Cardiac muscle cell (in vitro differentiated cells and primary cell): ENCODE measurements at regions not wholly inside any gene's neighbourhood (a gene's known extent, or its start where the extent isn't known, plus 50 kb on each side); places are given as distances from the start of the nearest gene placed in this dataset.
A peak's percentile ranks its signal among the peaks of the same experiment; 100 is the strongest.

Experiments
- DNase-seq, 2 donors: peaks; one replicate each; pipeline versions ENCODE4 v3.0.0 to v3.0.0-alpha.2; 2010 to 2017; ENCODE audit warnings: low read depth in 1 of 2, low spot score in 1 of 2
- H3K27ac ChIP-seq: fragments of 200-600 bp; sonication (generic); 2 replicates; pipeline ENCODE4 v1.5.1; 2016
- H3K27me3 ChIP-seq: fragments of 200-600 bp; sonication (generic); 2 replicates; pipeline ENCODE4 v1.6.0; 2016; ENCODE audit warnings: control low read depth
- H3K36me3 ChIP-seq: fragments of 200-600 bp; sonication (generic); 2 replicates; pipeline ENCODE4 v1.5.1; 2016; ENCODE audit warnings: control low read depth
- H3K4me1 ChIP-seq: fragments of 200-600 bp; sonication (generic); 2 replicates; pipeline ENCODE4 v1.8.1; 2017; ENCODE audit warnings: low read depth, mild to moderate bottlenecking, mixed run types
- H3K4me3 ChIP-seq: fragments of 200-600 bp; sonication (generic); 2 replicates; pipeline ENCODE4 v1.5.1; 2016; ENCODE audit warnings: mild to moderate bottlenecking
- H3K9me3 ChIP-seq: fragments of 200-600 bp; sonication (generic); 2 replicates; pipeline ENCODE4 v1.5.1; 2017; ENCODE audit warnings: low read depth, mild to moderate bottlenecking, control low read depth
- CTCF ChIP-seq: IDR thresholded peaks from 2 replicates; pipeline ENCODE4 v1.5.1; 2012; ENCODE audit warnings: low read depth, mild to moderate bottlenecking, low read length

- Histone ChIP-seq H3K27me3 (no peaks in the 10 kb centered on the region), H3K4me3 (no peak overlapping the region), H3K36me3 (no peaks in the 10 kb centered on the region), H3K4me1 (no peaks in the 10 kb centered on the region), H3K27ac (no peak overlapping the region), H3K9me3 (no peaks in the 10 kb centered on the region)
- TF ChIP-seq CTCF, result no peak
- no peak for DNase-seq
These were observed 127.5 kb downstream of the PJA1 start for GRCh38 chrX:69037786-69038185.

GRCh38 chrX:69036674-69037573 lies 128.3 kb downstream of the PJA1 start:
- H3K27ac ChIP-seq, result no peak overlapping the region
- H3K4me1 ChIP-seq, result no peaks in the 10 kb centered on the region
- TF ChIP-seq CTCF, result no peak
- no peaks in the 10 kb centered on the region for H3K9me3 ChIP-seq
- no peaks in the 10 kb centered on the region for H3K27me3 ChIP-seq
- H3K36me3 ChIP-seq, result no peaks in the 10 kb centered on the region
- no peak for DNase-seq
- H3K4me3 ChIP-seq, result no peak overlapping the region

- no peaks in the 10 kb centered on the region for H3K36me3 ChIP-seq
- no peak overlapping the region for H3K4me3 ChIP-seq
- H3K9me3 ChIP-seq, result no peaks in the 10 kb centered on the region
- no peak for TF ChIP-seq CTCF
- no peaks in the 10 kb centered on the region for H3K4me1 ChIP-seq
- H3K27me3 ChIP-seq, result no peaks in the 10 kb centered on the region
- no peak overlapping the region for H3K27ac ChIP-seq
- DNase-seq, result peak in 1 of 2 donors; percentile 6
These were observed 130.8 kb downstream of the PJA1 start for GRCh38 chrX:69034451-69034850.

- Histone ChIP-seq H3K9me3 (no peaks in the 10 kb centered on the region), H3K36me3 (no peaks in the 10 kb centered on the region), H3K27me3 (no peaks in the 10 kb centered on the region), H3K4me1 (no peaks in the 10 kb centered on the region), H3K27ac (no peak overlapping the region), H3K4me3 (no peak overlapping the region)
- DNase-seq, result no peak
- TF ChIP-seq CTCF, result no peak
These were observed 131.3 kb downstream of the PJA1 start for GRCh38 chrX:69033936-69034335.

- no peak overlapping the region for H3K27ac ChIP-seq
- no peaks in the 10 kb centered on the region for H3K9me3 ChIP-seq
- TF ChIP-seq CTCF, result no peak
- no peak for DNase-seq
- H3K36me3 ChIP-seq, result no peaks in the 10 kb centered on the region
- H3K27me3 ChIP-seq, result no peaks in the 10 kb centered on the region
- no peak overlapping the region for H3K4me3 ChIP-seq
- H3K4me1 ChIP-seq, result peaks cover 2% of the 10 kb centered on the region
These were observed 132.7 kb downstream of the PJA1 start for GRCh38 chrX:69032601-69033000.
